Limb (tissue), 2 donors: ENCODE measurements at regions not wholly inside any gene's neighbourhood (a gene's known extent, or its start where the extent isn't known, plus 50 kb on each side); places are given as distances from the start of the nearest gene placed in this dataset.
A peak's percentile ranks its signal among the peaks of the same experiment; 100 is the strongest.

Source experiments
- DNase-seq, 2 donors: peaks; one replicate each; pipeline ENCODE4 v3.0.0-alpha.2; 2016; ENCODE audit errors: extremely low spot score in 2 of 2

- no peak for DNase-seq
These were observed 101.4 kb upstream of the POU3F3 start for GRCh38 chr2:104752504-104752903.

DNA sequence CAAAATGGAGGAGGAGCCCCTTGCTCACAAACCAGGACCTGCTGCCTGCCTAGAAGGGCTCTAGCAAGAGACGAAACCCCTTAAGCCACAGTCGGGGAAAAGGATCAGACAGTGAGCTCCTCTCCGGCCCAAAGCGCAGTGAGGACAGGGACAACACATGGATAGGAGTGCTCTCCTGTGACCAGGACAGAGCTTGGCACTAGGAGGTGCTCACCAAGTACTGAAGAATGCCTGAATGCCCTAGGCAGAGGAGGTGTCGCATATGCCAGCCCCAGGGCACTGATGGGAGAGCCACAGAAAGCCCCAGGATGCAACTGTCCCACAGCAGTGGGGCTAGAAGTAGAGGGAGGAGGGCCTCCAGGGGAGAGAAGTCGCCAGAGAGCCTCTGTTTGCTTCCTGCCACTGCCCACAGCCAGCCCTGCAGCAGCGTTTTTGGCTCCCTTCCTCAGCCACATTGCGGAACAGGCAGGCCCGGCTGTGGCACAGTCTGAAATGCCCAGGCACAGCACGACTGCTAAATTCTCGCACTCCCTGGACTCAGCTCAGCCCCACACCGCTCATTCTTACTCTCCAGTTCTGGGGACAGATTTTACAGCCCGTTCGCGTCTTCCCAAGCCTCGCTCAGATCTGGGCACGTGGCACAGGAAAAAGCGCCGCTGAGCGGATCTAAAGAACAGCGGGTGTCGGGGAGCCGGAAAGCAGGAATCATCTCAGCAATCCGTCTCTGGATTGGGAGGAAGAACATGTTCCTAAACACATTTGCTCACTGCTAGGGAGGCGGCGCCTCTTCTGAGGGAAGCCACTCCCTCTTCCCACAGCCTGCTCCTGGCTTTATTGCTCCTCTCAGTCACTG is 98.7 kb upstream of the POU3F3 start:
- no peak for DNase-seq

DNA sequence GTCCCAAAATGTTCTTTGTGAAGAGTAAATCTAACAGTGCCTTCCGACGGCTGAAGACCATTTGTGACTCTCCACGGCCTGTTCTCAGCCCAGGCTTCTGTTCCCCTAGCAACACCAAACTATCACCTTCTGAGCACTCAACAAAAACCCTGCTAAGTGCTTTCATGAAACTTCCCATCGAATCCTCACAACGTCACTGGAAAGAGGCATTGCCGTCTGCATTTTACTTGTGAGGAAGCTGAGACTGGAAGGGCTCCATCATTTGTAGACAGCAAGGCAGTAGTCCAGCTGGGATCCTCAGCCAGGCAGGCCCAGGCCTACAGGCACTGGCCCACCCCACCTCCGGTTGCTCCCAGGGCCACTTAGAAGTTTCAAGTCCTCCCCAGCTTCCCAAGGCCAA is 97.8 kb upstream of the POU3F3 start:
- DNase-seq, result no peak

- no peak for DNase-seq
These were observed 96.9 kb upstream of the POU3F3 start for GRCh38 chr2:104757056-104757455.

DNA sequence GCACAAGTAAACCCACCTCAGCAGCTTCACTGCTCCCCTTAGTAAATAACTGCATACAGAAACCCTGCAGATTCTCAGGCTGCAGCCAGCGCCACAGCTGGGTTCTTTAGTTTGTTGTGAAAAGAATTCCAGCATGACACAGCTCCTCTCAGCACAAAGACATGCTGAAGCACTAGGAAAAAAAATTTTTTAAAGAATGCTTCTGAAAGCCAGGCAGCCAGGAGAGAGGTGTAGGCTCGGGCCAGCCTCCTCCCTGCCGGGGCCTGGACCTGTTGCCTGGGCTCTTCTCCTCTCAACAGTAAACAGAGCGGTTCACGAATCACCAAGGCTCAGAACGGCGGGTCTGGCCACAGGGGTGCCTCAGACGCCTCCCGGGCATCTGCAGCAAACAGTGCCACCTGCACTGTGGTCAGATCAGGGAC is 95.7 kb upstream of the POU3F3 start:
- DNase-seq, result peak in 1 of 2 donors; percentile 40

DNA sequence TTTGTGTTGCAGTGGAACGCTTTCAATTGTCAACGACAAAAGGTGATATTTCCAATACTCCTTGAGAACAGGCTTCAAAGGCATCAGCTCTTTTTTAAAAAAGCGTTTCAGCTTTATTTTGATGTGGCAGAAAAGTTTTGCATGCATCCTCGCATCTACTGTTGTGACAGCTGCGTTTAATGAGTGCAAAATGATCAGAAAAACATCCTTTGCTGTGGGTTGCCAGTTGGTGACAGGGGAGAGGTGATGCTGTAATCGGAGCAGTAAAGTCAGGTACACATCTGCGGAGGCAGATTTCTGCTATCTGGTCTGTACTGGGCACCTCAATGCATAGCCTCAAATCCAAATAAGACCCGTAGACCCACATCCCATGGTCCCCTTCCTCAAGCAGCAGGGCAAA is 91.9 kb upstream of the POU3F3 start:
- DNase-seq, result no peak

GRCh38 chr2:104766683-104767082 is 87.2 kb upstream of the POU3F3 start:
- no peak for DNase-seq

DNA sequence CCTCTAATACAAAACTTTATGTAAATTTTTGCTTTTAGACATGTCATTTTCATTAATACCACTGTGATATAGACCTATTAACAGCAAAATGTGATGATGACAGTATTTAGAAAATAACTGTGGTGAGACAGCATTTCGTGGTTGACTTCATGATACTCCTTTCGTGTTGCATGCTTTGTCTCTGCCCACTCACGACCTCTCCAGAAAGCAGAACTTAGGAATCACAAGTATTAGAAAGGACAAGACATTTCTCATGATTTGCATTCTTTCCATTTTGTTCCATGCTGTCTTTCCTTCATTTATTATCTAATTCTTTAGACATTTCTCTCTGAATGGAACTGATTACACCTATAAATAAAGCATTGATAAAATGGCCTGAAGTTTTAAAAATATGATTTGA is 85.2 kb upstream of the POU3F3 start:
- no peak for DNase-seq

- DNase-seq, result peak in 1 of 2 donors; percentile 28
These were observed 84.8 kb upstream of the POU3F3 start for GRCh38 chr2:104769096-104769495.

- no peak for DNase-seq
These were observed 80.9 kb upstream of the POU3F3 start for GRCh38 chr2:104772996-104773395.

DNA sequence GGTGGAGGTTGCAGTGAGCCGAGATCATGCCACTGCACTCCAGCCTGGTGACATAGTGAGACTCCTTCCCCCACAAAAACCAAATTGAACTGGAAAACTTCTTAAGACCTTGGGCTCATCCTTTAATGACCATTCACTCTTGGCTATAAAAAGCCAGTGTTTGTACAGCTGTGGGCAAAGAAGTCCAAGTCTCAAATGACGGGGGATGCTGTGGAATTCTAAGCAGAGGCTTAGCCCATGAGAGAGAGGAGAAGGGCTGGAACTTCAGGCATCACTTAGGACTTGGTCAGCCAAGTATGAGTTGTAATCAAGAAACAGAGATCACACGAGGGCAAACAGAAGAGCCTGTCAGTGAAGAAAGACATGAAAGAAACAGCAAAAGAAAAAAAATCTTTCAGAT is 79.3 kb upstream of the POU3F3 start:
- DNase-seq, result no peak

DNA sequence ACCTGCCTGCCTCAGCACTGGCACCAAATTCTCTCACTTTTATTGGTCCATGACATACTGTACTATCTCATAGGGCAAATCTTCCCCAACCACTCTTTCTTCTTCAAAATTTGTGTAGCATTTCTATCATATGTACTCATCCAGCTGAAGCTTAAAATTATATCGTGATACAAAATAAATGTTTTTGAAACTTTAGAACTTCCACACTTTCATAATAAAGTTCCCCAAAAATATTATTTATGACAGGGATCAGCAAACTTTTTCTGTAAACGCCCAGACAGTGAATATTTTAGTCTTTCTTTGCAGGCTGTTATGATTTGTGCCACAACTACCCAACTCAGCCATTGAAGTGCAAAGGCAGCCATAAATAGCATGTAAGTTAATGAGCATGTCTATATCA is 76.2 kb upstream of the POU3F3 start:
- no peak for DNase-seq

- no peak for DNase-seq
These were observed 72.8 kb upstream of the POU3F3 start for GRCh38 chr2:104781151-104781550.

GRCh38 chr2:104784264-104784663 is 69.7 kb upstream of the POU3F3 start:
- no peak for DNase-seq

GRCh38 chr2:104786204-104786603 is 67.7 kb upstream of the POU3F3 start:
- DNase-seq, result no peak

DNA sequence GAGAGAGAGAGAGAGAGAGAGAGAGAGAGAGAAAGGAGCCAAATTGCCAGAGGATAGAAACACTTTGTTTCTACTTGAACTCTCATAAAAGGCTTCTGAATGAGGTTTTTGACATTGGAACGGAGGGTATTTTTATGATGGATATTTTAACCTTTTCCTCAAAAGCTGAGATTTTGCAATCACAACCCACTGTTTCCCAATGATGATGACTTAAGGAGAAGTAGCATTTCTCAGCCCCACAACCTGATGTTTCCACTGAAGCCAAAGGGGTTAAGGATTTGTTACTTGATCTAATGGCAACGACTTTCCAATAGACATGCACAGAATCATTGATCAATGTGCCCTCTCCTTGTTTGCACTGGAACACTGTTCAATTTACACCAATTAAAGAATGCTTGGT is 67.1 kb upstream of the POU3F3 start:
- no peak for DNase-seq

DNA sequence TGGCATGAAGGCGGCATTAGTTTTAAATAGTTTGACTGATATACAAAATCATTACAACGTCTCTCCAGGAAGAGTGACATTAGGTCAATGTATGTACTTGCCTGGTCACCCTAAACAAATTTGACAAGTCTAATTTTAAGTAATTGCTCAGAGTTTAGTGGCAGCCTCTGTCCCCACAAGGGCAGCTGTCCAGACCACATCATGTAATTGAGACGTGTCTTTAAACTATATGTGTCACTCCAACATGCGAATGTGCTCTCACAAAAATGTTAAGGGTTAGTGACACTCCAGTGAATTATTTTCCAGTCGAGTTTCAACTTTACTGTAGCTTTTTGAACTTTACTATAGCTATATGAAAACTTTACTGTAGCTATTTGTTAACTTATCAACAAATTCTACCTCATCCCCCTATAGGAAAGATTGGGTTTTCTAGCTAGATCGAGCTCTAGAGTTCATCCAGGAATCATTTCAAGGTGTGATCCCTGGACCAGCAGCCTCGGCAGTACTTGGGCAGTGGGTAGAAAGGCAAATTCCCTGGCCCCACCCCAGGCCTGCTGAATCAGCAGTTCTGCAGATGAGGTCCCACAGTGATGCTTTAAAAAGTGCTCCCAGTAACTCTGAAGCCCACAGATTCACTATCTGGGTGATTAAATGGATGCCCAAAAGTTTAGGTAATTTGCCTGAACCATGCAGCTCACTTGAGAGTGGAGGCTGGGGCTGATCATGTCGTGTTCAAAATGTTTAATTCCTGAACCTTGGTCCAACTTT is 66.4 kb upstream of the POU3F3 start:
- DNase-seq, result no peak

DNA sequence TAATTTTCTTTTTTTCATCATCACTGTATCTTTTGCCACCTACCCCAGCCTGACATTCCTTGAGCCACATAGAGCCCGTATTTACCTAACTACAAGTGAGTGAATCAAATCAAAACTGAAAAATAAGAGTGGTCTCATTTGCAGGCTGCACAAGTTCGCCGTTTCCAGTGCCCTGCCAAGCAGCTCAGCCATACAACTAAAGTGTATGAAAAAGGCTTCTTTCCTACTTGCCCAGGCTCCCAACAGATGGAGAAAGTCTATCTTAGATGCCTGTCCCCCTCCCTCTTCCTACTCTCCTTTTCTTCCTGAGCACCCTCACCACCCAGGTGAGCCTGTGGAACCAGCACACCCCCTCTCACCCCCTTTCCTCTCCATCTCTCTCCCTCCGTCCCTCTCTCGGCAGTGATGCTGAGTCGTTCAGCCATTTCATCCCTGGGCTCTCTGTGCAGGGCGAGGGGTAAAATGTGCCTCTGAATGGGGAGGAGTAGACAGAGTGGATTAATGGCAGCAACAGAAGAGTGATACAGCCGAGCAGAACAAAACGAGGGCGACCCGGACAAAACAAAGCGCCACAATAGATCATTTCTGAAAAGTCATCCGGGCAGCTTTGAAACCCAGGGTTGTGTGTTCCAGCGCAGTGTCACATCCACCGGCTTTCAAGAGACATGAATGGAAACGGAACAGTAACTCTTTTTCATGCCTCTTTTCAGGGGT is 65.0 kb upstream of the POU3F3 start:
- DNase-seq, result peak in 1 of 2 donors; percentile 37

DNA sequence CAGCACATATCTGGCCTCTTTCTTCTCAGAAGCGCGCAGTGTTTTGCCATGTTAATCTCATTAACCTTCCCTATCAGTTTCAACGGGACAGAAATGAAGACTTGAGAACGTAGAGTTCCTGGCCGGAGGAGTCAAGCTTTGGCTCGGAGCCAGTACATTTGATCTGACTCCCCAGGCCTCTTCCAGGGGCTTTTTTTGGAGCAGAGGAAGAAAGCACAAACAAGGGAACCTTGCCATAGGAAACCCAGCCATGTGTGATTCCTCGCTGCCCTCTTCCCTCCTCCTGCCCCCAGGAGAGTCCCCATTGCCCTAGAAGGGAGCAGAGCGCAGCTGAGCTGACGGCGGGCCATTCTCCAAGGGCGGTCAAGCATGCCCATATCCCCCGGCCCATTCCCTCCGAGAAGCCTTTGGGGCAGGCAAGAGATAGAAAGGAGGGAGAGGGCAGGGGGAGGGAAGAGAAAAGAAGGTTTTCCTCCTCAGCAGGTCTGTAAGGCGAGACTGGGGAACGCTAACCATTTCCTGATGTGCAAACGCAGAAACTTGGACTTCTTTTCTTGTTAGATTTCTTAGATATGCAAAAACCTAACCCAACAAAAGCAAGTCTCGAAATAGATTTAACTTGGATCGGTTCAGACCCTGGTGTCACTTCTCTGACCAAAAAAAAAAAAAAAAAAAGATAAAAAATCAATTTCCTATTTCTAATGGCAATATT is 63.7 kb upstream of the POU3F3 start:
- DNase-seq, result peak; percentile 34 to 65

DNA sequence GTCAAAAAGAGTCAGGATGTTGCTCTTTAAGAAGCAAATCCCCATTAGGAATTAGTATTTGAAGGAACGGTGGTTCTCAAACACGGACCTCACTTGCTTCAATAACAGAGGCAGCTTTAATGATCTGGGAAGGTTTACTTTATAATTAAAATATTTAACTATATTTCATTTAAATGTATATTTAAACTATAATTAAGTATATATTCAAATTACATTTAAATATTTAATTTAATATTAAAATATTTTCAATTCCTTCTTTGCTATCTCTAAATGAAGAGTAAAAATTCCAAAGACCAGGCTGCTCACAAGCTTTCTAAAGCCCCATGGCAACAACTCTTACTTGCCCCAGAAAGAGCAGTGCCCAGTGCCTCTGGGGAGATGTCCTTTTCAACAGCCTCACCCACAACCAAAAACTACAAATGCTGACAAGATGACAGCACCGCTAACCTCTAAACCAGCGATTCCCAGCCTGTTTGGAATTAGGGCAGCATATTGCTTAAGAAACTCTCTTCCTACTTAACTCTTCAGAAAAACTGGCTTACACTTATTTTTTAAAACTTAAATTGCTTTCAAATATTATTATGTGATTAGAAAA is 62.9 kb upstream of the POU3F3 start:
- DNase-seq, result no peak

- DNase-seq, result no peak
These were observed 59.9 kb upstream of the POU3F3 start for GRCh38 chr2:104793966-104794365.
